ENCODE measurements at regions not wholly inside any gene's neighbourhood (a gene's known extent, or its start where the extent isn't known, plus 50 kb on each side); places are given as distances from the start of the nearest gene placed in this dataset.

DNA sequence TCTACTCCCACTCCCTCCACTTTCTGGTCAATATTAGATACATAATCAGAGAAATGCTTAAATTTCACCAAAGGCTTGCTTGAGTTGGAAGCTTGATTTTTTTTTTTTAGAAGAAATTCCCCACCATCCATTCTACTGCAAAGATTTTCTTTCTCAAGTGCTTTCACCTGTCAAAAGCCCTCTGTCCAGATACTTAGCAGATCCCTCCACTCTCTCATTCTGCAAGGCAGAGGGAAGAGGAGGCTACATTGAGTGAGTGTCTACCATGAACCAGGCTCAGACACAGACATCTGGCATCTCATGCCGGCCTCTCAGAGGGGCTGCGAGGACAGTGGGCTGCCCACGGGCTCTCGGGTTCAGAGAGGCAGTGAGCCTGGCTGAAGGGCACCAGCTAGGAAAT, 127.6 kb upstream of the GSC start:
- TF ChIP-seq, protein P1, sequence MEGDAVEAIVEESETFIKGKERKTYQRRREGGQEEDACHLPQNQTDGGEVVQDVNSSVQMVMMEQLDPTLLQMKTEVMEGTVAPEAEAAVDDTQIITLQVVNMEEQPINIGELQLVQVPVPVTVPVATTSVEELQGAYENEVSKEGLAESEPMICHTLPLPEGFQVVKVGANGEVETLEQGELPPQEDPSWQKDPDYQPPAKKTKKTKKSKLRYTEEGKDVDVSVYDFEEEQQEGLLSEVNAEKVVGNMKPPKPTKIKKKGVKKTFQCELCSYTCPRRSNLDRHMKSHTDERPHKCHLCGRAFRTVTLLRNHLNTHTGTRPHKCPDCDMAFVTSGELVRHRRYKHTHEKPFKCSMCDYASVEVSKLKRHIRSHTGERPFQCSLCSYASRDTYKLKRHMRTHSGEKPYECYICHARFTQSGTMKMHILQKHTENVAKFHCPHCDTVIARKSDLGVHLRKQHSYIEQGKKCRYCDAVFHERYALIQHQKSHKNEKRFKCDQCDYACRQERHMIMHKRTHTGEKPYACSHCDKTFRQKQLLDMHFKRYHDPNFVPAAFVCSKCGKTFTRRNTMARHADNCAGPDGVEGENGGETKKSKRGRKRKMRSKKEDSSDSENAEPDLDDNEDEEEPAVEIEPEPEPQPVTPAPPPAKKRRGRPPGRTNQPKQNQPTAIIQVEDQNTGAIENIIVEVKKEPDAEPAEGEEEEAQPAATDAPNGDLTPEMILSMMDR (IDR thresholded peaks at IDR 0.05), result no peak
- TF ChIP-seq EP300 (IDR thresholded peaks at IDR 0.05), result no peak
- TF ChIP-seq POLR2A (IDR thresholded peaks at IDR 0.05), result no peak
